ENCODE measurements at regions not wholly inside any gene's neighbourhood (a gene's known extent, or its start where the extent isn't known, plus 50 kb on each side); places are given as distances from the start of the nearest gene placed in this dataset.

DNA sequence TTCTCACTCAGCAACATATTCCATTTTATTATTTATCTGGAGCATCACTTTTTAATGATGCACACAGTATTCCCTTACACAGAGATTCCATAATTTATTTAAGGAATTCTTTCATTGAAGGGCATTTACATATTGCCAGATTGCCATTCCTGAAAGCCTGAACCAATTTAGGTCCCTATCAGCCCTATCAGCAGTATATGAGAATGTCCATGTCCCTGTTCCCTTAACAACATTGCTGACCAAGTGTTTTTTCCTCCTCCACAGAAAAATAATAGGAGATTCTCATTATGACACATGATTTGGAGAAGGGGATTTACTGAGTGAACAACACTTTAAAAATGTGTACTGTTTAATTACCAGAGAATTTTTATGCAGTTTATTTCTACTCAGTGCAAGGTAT lies 90.1 kb upstream of the PHOX2B start:
- TF ChIP-seq OSR1 (CRISPR knock-in tag; IDR thresholded peaks at IDR 0.05) (no peak), ZNF70 (CRISPR knock-in tag; IDR thresholded peaks at IDR 0.05) (no peak), ARNTL (CRISPR knock-in tag; IDR thresholded peaks at IDR 0.05; ENCODE audit: borderline replicate concordance, low read depth) (no peak), TCF4 (CRISPR knock-in tag; IDR thresholded peaks at IDR 0.05; ENCODE audit: borderline replicate concordance) (peak; percentile 80), ISL1 (CRISPR knock-in tag; IDR thresholded peaks at IDR 0.05) (no peak), CSDC2 (CRISPR knock-in tag; IDR thresholded peaks at IDR 0.05) (no peak)
- TF ChIP-seq, protein P1, sequence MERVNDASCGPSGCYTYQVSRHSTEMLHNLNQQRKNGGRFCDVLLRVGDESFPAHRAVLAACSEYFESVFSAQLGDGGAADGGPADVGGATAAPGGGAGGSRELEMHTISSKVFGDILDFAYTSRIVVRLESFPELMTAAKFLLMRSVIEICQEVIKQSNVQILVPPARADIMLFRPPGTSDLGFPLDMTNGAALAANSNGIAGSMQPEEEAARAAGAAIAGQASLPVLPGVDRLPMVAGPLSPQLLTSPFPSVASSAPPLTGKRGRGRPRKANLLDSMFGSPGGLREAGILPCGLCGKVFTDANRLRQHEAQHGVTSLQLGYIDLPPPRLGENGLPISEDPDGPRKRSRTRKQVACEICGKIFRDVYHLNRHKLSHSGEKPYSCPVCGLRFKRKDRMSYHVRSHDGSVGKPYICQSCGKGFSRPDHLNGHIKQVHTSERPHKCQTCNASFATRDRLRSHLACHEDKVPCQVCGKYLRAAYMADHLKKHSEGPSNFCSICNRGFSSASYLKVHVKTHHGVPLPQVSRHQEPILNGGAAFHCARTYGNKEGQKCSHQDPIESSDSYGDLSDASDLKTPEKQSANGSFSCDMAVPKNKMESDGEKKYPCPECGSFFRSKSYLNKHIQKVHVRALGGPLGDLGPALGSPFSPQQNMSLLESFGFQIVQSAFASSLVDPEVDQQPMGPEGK (CRISPR knock-in tag; IDR thresholded peaks at IDR 0.05; ENCODE audit: borderline replicate concordance) = no peak

Measured in SK-N-SH treated with all-trans-retinoic acid at 6 μM for 48 hours (cell line).